ENCODE measurements at regions not wholly inside any gene's neighbourhood (a gene's known extent, or its start where the extent isn't known, plus 50 kb on each side); places are given as distances from the start of the nearest gene placed in this dataset.

GRCh38 chr5:169389318-169389717, 88.4 kb upstream of the SLIT3 start (continued):
- TF ChIP-seq, protein P1, sequence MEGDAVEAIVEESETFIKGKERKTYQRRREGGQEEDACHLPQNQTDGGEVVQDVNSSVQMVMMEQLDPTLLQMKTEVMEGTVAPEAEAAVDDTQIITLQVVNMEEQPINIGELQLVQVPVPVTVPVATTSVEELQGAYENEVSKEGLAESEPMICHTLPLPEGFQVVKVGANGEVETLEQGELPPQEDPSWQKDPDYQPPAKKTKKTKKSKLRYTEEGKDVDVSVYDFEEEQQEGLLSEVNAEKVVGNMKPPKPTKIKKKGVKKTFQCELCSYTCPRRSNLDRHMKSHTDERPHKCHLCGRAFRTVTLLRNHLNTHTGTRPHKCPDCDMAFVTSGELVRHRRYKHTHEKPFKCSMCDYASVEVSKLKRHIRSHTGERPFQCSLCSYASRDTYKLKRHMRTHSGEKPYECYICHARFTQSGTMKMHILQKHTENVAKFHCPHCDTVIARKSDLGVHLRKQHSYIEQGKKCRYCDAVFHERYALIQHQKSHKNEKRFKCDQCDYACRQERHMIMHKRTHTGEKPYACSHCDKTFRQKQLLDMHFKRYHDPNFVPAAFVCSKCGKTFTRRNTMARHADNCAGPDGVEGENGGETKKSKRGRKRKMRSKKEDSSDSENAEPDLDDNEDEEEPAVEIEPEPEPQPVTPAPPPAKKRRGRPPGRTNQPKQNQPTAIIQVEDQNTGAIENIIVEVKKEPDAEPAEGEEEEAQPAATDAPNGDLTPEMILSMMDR (IDR thresholded peaks at IDR 0.05; ENCODE audit: control extremely low read depth in 1 of 3, insufficient read depth in 1 of 3, low read depth in 1 of 3, low read length in 3 of 3), result no peak
- no peak for TF ChIP-seq TEAD4 (IDR thresholded peaks at IDR 0.05; ENCODE audit: low read depth, low read length)
- no peak for TF ChIP-seq PHF8 (conservative IDR thresholded peaks at IDR 0.05; ENCODE audit: low read depth, low read length)
- no peak for TF ChIP-seq SP2 (IDR thresholded peaks at IDR 0.05; ENCODE audit: low read length)
- TF ChIP-seq SIRT6 (IDR thresholded peaks at IDR 0.05; ENCODE audit: low read length), result no peak

All from H1 (cell line).